ENCODE measurements at regions not wholly inside any gene's neighbourhood (a gene's known extent, or its start where the extent isn't known, plus 50 kb on each side); places are given as distances from the start of the nearest gene placed in this dataset.

DNA sequence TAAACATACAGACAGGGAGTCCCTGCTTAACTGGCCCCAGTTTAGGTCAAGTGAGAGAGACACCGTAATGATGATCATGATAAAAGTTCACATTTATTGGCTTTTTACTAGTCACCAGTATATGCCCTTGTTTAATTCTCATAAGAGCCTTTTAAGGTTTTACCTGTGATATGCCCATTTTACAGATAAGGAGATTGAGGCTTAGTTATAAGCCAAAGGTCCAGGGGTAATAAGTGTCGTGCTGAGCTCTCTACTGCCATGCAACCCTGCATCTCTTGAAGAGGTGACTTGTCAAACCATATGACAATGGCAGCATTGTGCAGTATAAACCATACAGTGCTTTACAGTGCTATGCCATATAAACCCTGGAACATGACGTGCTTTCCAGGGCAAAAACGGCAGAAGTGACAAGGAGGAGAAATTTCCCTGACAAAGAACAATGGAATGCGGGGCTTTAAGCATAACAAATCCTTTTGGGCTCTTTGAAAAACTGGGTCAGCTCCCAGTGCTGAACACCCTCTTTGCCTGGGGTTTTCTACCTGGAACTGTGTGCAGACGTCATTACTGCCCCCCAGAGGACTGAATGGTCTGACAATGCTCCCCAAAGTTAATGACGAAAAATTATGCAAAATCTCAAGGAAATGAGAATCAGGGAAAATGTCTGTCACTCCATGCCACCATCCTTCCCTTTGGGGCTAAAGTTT is 59.7 kb upstream of the C14orf132 start:
- H3K27ac Mint-ChIP-seq, result no peak overlapping the region
- H3K27me3 Mint-ChIP-seq, result peaks cover 40% of the 10 kb centered on the region
- H3K9me3 Mint-ChIP-seq, result no peaks in the 10 kb centered on the region
- H3K36me3 Mint-ChIP-seq (ENCODE audit: low read depth), result no peaks in the 10 kb centered on the region
- no peak overlapping the region for H3K4me3 Mint-ChIP-seq
- no peak for DNase-seq
- no peaks in the 10 kb centered on the region for H3K4me1 Mint-ChIP-seq (ENCODE audit: low read depth)

DNA sequence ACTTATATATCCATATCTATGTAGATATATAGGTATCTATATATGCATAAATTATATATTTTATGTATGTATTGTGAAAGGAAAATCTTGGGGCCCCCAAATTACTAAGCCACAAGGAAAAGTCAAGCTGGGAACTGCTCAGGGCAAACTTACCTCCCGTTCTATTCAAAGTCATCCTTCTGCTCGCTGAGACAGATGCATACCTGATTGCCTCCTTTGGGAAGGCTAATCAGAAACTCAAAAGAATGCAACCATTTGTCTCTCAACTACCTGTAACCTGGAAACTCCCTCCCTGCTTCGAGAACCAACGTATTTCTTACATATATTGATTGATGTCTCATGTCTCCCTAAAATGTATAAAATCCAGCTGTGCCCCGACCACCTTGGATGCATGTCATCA is 58.8 kb upstream of the C14orf132 start:
- H3K27me3 Mint-ChIP-seq, result peaks cover 40% of the 10 kb centered on the region
- no peaks in the 10 kb centered on the region for H3K9me3 Mint-ChIP-seq
- no peak overlapping the region for H3K27ac Mint-ChIP-seq
- H3K4me3 Mint-ChIP-seq, result no peak overlapping the region
- no peak for DNase-seq
- no peaks in the 10 kb centered on the region for H3K4me1 Mint-ChIP-seq (ENCODE audit: low read depth)
- no peaks in the 10 kb centered on the region for H3K36me3 Mint-ChIP-seq (ENCODE audit: low read depth)

DNA sequence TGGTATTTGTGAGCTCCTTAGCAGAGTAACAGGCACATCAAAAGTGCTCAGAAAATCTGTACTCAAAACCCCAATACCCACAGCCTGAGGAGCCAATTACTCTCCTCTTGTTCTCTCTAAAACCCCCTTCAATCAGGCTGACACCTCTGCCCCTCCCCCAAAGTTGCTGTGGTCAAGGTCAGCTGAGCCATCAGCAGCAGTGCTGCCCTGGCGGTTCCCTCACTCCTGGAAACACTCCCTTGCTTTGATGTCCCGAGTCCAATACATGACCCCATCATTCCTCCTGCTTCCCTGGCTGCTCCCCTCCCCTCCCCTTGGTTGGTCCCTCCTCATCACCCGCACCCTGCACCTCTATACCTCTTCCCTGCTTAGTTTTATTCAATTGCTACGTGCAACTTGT is 57.2 kb upstream of the C14orf132 start:
- H3K4me3 Mint-ChIP-seq, result no peak overlapping the region
- H3K27me3 Mint-ChIP-seq, result peaks cover 40% of the 10 kb centered on the region
- no peak for DNase-seq
- no peak overlapping the region for H3K27ac Mint-ChIP-seq
- H3K4me1 Mint-ChIP-seq (ENCODE audit: low read depth), result no peaks in the 10 kb centered on the region
- no peaks in the 10 kb centered on the region for H3K9me3 Mint-ChIP-seq
- no peaks in the 10 kb centered on the region for H3K36me3 Mint-ChIP-seq (ENCODE audit: low read depth)

DNA sequence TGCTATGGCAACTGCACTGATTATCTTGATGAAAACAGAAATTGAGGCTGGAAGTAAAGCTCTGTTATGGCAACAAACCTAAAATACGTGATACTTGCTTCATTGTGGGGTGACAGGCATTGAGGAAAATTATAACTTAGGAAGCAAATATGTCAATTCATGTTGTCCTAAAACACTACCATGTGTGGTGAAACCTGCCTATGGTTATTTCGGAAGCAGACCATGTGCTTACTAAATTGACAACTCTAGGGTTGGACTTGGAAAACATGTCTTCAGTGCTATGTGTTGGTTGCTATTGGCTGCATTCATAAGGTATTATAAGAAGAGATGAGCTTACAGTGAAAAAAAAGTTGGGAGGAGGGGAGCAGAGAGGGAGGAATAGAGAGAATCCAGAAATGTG is 55.0 kb upstream of the C14orf132 start:
- no peak for DNase-seq
- Mint-ChIP-seq H3K27ac (no peak overlapping the region), H3K27me3 (peaks cover 54% of the 10 kb centered on the region), H3K4me3 (no peak overlapping the region), H3K4me1 (ENCODE audit: low read depth) (no peaks in the 10 kb centered on the region), H3K36me3 (ENCODE audit: low read depth) (no peaks in the 10 kb centered on the region), H3K9me3 (no peaks in the 10 kb centered on the region)
